GM12892 (cell line): ENCODE measurements at regions not wholly inside any gene's neighbourhood (a gene's known extent, or its start where the extent isn't known, plus 50 kb on each side); places are given as distances from the start of the nearest gene placed in this dataset.

Experiments used
- POLR2A ChIP-seq: IDR thresholded peaks from 2 replicates; pipeline ENCODE4 v1.6.1; 2011; ENCODE audit warnings: low read depth, low read length, control low read depth
- POLR2AphosphoS5 ChIP-seq: IDR thresholded peaks from 2 replicates; pipeline ENCODE4 v1.6.1; 2011; ENCODE audit warnings: low read depth, low read length, control low read depth

DNA sequence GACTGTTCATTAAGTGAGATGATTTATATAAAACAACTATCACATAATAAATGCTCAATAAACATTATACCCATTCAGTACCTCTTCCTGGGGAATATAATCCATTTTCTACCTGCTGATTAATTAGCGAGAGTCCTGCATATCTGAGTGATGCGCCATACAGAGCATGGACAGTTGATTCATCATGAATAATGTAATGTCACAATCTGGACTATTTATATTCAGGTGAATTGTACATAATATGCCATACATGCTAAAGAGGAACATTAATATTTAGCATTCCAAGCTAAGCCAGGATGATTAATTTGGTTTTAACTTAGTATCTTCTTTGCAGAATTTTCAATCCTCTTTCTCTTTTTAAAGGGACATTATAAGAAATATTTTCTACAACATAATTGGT, 362.0 kb upstream of the XYLT1 start:
- no peak for TF ChIP-seq POLR2AphosphoS5
- no peak for TF ChIP-seq POLR2A
